Caco-2 (cell line): ENCODE measurements at regions not wholly inside any gene's neighbourhood (a gene's known extent, or its start where the extent isn't known, plus 50 kb on each side); places are given as distances from the start of the nearest gene placed in this dataset.
A peak's percentile ranks its signal among the peaks of the same experiment; 100 is the strongest.

Source experiments
- BruUV-seq: library from RNA; stranded (reverse); fragments of 400-500 nt; replicated peaks from 2 replicates; lab custom pipeline; 2021; lab: Mats Ljungman, UMichigan
- CTCF ChIA-PET: fragments of 300-600 bp; sonication (Branson Sonifier 250); formaldehyde crosslinking; loops from one replicate; lab custom pipeline; 2022; ENCODE audit warnings: antibody characterized with exemption; lab: Charles Lee
- POLR2A ChIA-PET: fragments of 300-600 bp; sonication (Branson Sonifier 250); formaldehyde crosslinking; loops from one replicate; lab custom pipeline; 2022; ENCODE audit warnings: antibody characterized with exemption; lab: Charles Lee
- DNase-seq, 2 experiments: peaks; one replicate each; pipeline versions ENCODE4 v3.0.0 to v3.0.0-alpha.2; 2020 to 2022
- H3K27me3 ChIP-seq: replicated peaks from 2 replicates; pipeline ENCODE4 v1.6.0; 2011; ENCODE audit warnings: low read length; ENCODE audit not compliant: control insufficient read depth, insufficient read depth
- H3K36me3 ChIP-seq: 2 replicates; pipeline ENCODE4 v1.5.1; 2011; ENCODE audit warnings: low read length; ENCODE audit not compliant: control insufficient read depth, insufficient read depth
- H3K4me1 ChIP-seq: fragments of 250-450 bp; sonication (Bioruptor Pico); 2 replicates; pipeline ENCODE4 v1.5.1; 2020; ENCODE audit warnings: mild to moderate bottlenecking
- H3K4me3 ChIP-seq: 2 replicates; pipeline ENCODE4 v1.5.1; 2011; ENCODE audit warnings: low read depth, mild to moderate bottlenecking, control low read depth, low read length
- H3K9me3 ChIP-seq: fragments of 250-450 bp; sonication (Bioruptor Pico); 2 replicates; pipeline ENCODE4 v1.5.1; 2020; ENCODE audit warnings: mild to moderate bottlenecking, moderate library complexity
- H3K27ac Mint-ChIP-seq: one replicate; pipeline ENCODE4 v1.8.0; 2022; ENCODE audit warnings: mixed read lengths; ENCODE audit not compliant: unreplicated experiment
- H3K27me3 Mint-ChIP-seq: one replicate; pipeline ENCODE4 v1.8.0; 2022; ENCODE audit warnings: mixed read lengths; ENCODE audit not compliant: insufficient read depth, unreplicated experiment
- H3K36me3 Mint-ChIP-seq: one replicate; pipeline ENCODE4 v1.8.0; 2022; ENCODE audit warnings: mild to moderate bottlenecking, mixed read lengths; ENCODE audit not compliant: insufficient read depth, unreplicated experiment
- H3K4me1 Mint-ChIP-seq: one replicate; pipeline ENCODE4 v1.8.0; 2022; ENCODE audit warnings: low read depth, mixed read lengths; ENCODE audit not compliant: unreplicated experiment
- H3K4me3 Mint-ChIP-seq: one replicate; pipeline ENCODE4 v1.8.0; 2022; ENCODE audit warnings: mild to moderate bottlenecking, moderate library complexity, mixed read lengths; ENCODE audit not compliant: unreplicated experiment
- H3K9me3 Mint-ChIP-seq: one replicate; pipeline ENCODE4 v1.8.0; 2022; ENCODE audit warnings: mixed read lengths; ENCODE audit not compliant: unreplicated experiment
- CTCF ChIP-seq, 2 experiments: fragments of 200-600 bp in 1 of 2; IDR thresholded peaks; 1 replicate in 1 of 2; 2 replicates in 1 of 2; pipeline versions ENCODE4 v1.5.1 to v1.8.0; 2011 to 2022; ENCODE audit warnings: antibody characterized with exemption in 1 of 2, control low read depth in 1 of 2, inconsistent platforms in 1 of 2, low read depth in 1 of 2, low read length in 1 of 2, mild to moderate bottlenecking in 1 of 2, moderate library complexity in 1 of 2; ENCODE audit not compliant: insufficient read depth in 1 of 2, severe bottlenecking in 1 of 2, unreplicated experiment in 1 of 2
- intact Hi-C: fragments of 100-400 bp; cut with micrococcal nuclease; formaldehyde crosslinking; loops from one replicate; pipeline ENCODE4 v1.10.0; 2022; ENCODE audit not compliant: unreplicated experiment

- BruUV-seq: no TSS peak
- no peak for DNase-seq
- intact Hi-C loops: no loop called here
- Mint-ChIP-seq H3K9me3 (no peaks in the 10 kb centered on the region), H3K36me3 (peaks cover 11% of the 10 kb centered on the region), H3K27me3 (no peaks in the 10 kb centered on the region), H3K4me3 (no peak overlapping the region), H3K4me1 (peaks cover 52% of the 10 kb centered on the region), H3K27ac (no peak overlapping the region)
- Histone ChIP-seq H3K27me3 (no peaks in the 10 kb centered on the region), H3K4me1 (peaks cover 52% of the 10 kb centered on the region), H3K36me3 (no peaks in the 10 kb centered on the region), H3K9me3 (no peaks in the 10 kb centered on the region), H3K4me3 (no peak overlapping the region)
- POLR2A ChIA-PET: no interaction called here
- CTCF ChIA-PET: no interaction called here
- no peak for TF ChIP-seq CTCF (IDR thresholded peaks at IDR 0.05; ENCODE audit: insufficient read depth in 1 of 2, low read depth in 1 of 2, low read length in 1 of 2, severe bottlenecking in 1 of 2, unreplicated experiment in 1 of 2)
Measured at GRCh38 chr15:96181217-96181616, 149.3 kb upstream of the NR2F2 start.

GRCh38 chr15:96181873-96182301 is 148.6 kb upstream of the NR2F2 start:
- ChIA-PET CTCF (no interaction called here), POLR2A (no interaction called here)
- no peaks in the 10 kb centered on the region for H3K9me3 Mint-ChIP-seq
- Histone ChIP-seq H3K4me1 (peaks cover 52% of the 10 kb centered on the region), H3K4me3 (no peak overlapping the region), H3K9me3 (no peaks in the 10 kb centered on the region), H3K36me3 (no peaks in the 10 kb centered on the region), H3K27me3 (no peaks in the 10 kb centered on the region)
- no TSS peak for BruUV-seq
- H3K36me3 Mint-ChIP-seq: peaks cover 11% of the 10 kb centered on the region
- peaks cover 52% of the 10 kb centered on the region for H3K4me1 Mint-ChIP-seq
- no peak for TF ChIP-seq CTCF (IDR thresholded peaks at IDR 0.05; ENCODE audit: insufficient read depth in 1 of 2, low read depth in 1 of 2, low read length in 1 of 2, severe bottlenecking in 1 of 2, unreplicated experiment in 1 of 2)
- H3K27me3 Mint-ChIP-seq: no peaks in the 10 kb centered on the region
- no peak for DNase-seq
- intact Hi-C loops: no loop called here
- no peak overlapping the region for H3K4me3 Mint-ChIP-seq
- peak overlapping the region; percentile 54 for H3K27ac Mint-ChIP-seq

DNA sequence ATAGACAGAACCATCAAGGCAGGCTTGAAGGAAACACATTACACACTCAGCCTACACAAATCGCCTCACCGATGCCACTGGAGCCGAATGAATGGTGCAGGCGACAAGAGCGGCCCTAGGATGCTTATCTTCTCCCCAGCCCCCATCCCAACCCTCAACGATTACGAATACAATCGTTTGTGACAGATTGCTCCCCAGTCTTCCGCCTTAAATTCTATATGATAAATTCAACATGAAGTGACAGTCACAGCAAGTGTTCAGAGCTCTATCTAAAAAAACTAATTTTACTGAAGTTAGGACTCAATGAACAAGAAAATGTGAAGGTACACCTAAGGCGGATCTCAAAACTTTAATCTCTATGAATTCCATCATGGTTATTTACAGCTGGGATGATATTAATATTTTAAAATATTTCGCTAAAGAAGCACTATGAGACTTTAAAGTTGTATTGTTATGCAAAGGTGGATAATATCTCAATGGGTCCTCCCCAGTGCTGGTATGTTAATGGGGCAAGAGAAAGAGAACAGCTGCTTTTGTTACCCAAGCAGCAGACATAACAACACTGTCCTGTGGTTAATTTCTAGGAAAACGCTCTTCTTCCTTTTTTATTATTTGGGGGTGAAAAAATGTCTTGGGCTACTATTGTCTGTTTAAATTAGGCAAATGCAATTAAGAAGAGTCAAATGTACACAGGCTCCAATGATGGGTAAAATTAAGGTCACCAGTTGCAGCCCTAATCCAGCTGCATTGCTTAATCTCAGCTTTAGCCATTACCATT is 147.6 kb upstream of the NR2F2 start:
- H3K27ac Mint-ChIP-seq: peak overlapping the region; percentile 60
- Histone ChIP-seq H3K9me3 (0 out of 2 replicates have a peak, but pooled peaks cover 4% of the 10 kb centered on the region), H3K4me1 (peaks cover 52% of the 10 kb centered on the region), H3K36me3 (no peaks in the 10 kb centered on the region), H3K27me3 (no peaks in the 10 kb centered on the region), H3K4me3 (no peak overlapping the region)
- BruUV-seq: no TSS peak
- H3K9me3 Mint-ChIP-seq: no peaks in the 10 kb centered on the region
- intact Hi-C loops: loop anchor here (1.0 kb wide), 3 partner anchors 12 to 42 kb away; no protein-coding TSS in a partner anchor
- H3K4me3 Mint-ChIP-seq: peak overlapping the region; percentile 52
- no peak for TF ChIP-seq CTCF (IDR thresholded peaks at IDR 0.05; ENCODE audit: insufficient read depth in 1 of 2, low read depth in 1 of 2, low read length in 1 of 2, severe bottlenecking in 1 of 2, unreplicated experiment in 1 of 2)
- no peak for DNase-seq
- H3K36me3 Mint-ChIP-seq: peaks cover 11% of the 10 kb centered on the region
- peaks cover 54% of the 10 kb centered on the region for H3K4me1 Mint-ChIP-seq
- no peaks in the 10 kb centered on the region for H3K27me3 Mint-ChIP-seq
- ChIA-PET POLR2A (interaction anchor here (1.2 to 1.3 kb wide), 2 partner anchors 12 to 18 kb away, joined by 4 to 12 read pairs; no protein-coding TSS in a partner anchor), CTCF (interaction anchor here (1.0 kb wide), 1 partner anchor 16 kb away, joined by 3 read pairs; no protein-coding TSS in a partner anchor)
